Ishikawa (cell line): ENCODE measurements at regions not wholly inside any gene's neighbourhood (a gene's known extent, or its start where the extent isn't known, plus 50 kb on each side); places are given as distances from the start of the nearest gene placed in this dataset.

ENCODE experiments used
- CEBPB ChIP-seq: IDR thresholded peaks from 2 replicates; pipeline ENCODE4 v1.6.1; 2012
- CREB1 ChIP-seq: IDR thresholded peaks from 2 replicates; pipeline ENCODE4 v1.6.1; 2012; ENCODE audit warnings: low read depth
- EGR1 ChIP-seq: IDR thresholded peaks from 2 replicates; pipeline ENCODE4 v1.6.1; 2012
- EP300 ChIP-seq: IDR thresholded peaks from 2 replicates; pipeline ENCODE4 v1.6.1; 2012; ENCODE audit warnings: borderline replicate concordance
- FOXM1 ChIP-seq: IDR thresholded peaks from 2 replicates; pipeline ENCODE4 v1.6.1; 2012; ENCODE audit warnings: low read depth, borderline replicate concordance
- MAX ChIP-seq: IDR thresholded peaks from 2 replicates; pipeline ENCODE4 v1.6.1; 2012
- NFIC ChIP-seq: IDR thresholded peaks from 2 replicates; pipeline ENCODE4 v1.6.1; 2012
- RAD21 ChIP-seq: IDR thresholded peaks from 2 replicates; pipeline ENCODE4 v1.6.1; 2012; ENCODE audit warnings: low read depth
- REST ChIP-seq: IDR thresholded peaks from 2 replicates; pipeline ENCODE4 v1.6.1; 2012; ENCODE audit warnings: low read depth, mild to moderate bottlenecking
- TAF1 ChIP-seq: IDR thresholded peaks from 2 replicates; pipeline ENCODE4 v1.6.1; 2012; ENCODE audit warnings: low read depth, mild to moderate bottlenecking
- TCF12 ChIP-seq: IDR thresholded peaks from 2 replicates; pipeline ENCODE4 v1.6.1; 2012; ENCODE audit warnings: low read depth
- TEAD4 ChIP-seq: IDR thresholded peaks from 2 replicates; pipeline ENCODE4 v1.6.1; 2012
- USF1 ChIP-seq: IDR thresholded peaks from 2 replicates; pipeline ENCODE4 v1.6.1; 2012
- YY1 ChIP-seq: IDR thresholded peaks from 2 replicates; pipeline ENCODE4 v1.6.1; 2012; ENCODE audit warnings: low read depth
- ZBTB7A ChIP-seq: IDR thresholded peaks from 2 replicates; pipeline ENCODE4 v1.6.1; 2012; ENCODE audit warnings: low read depth

GRCh38 chr6:153843420-153843819, 195.6 kb upstream of the OPRM1 start:
- no peak for TF ChIP-seq TEAD4
- no peak for TF ChIP-seq EGR1
- TF ChIP-seq ZBTB7A = no peak
- TF ChIP-seq CREB1 = no peak
- no peak for TF ChIP-seq MAX
- TF ChIP-seq CEBPB = no peak
- TF ChIP-seq YY1 = no peak
- TF ChIP-seq RAD21 = no peak
- TF ChIP-seq REST = no peak
- TF ChIP-seq EP300 = no peak
- TF ChIP-seq TCF12 = no peak
- TF ChIP-seq USF1 = no peak
- no peak for TF ChIP-seq FOXM1
- no peak for TF ChIP-seq NFIC
- no peak for TF ChIP-seq TAF1

GRCh38 chr6:153842491-153842890, 196.5 kb upstream of the OPRM1 start:
- TF ChIP-seq TEAD4 (no peak), RAD21 (no peak), ZBTB7A (no peak), EGR1 (no peak), USF1 (no peak), YY1 (no peak), CREB1 (no peak)

GRCh38 chr6:153840039-153840850, 198.8 kb upstream of the OPRM1 start:
- no peak for TF ChIP-seq EP300
- TF ChIP-seq RAD21 = no peak
- TF ChIP-seq ZBTB7A = no peak
- no peak for TF ChIP-seq TCF12
- TF ChIP-seq REST = no peak
- no peak for TF ChIP-seq CEBPB
- no peak for TF ChIP-seq CREB1
- TF ChIP-seq FOXM1 = no peak

- TF ChIP-seq MAX (no peak), TEAD4 (no peak), CREB1 (no peak)
Measured at GRCh38 chr6:153832543-153832942, 206.5 kb upstream of the OPRM1 start.

- TF ChIP-seq RAD21 (no peak), TCF12 (no peak), CREB1 (no peak), YY1 (no peak), ZBTB7A (no peak), TEAD4 (no peak), TAF1 (no peak), CEBPB (no peak), REST (no peak), EGR1 (no peak), FOXM1 (no peak), EP300 (no peak)
Measured at GRCh38 chr6:153831350-153832078, 207.5 kb upstream of the OPRM1 start.
